Thymus (tissue), 11 donors: ENCODE measurements at regions not wholly inside any gene's neighbourhood (a gene's known extent, or its start where the extent isn't known, plus 50 kb on each side); places are given as distances from the start of the nearest gene placed in this dataset.
"Not testable (repeated sequence)": the region's sequence is repeated elsewhere in the genome, so short reads cannot be mapped to it uniquely, and the experiment has no call there.

Experiments used
- DNase-seq, 9 donors: peaks; one replicate each; pipeline ENCODE4 v3.0.0-alpha.2; 2013; ENCODE audit warnings: low spot score in 9 of 9, low read depth in 6 of 9, missing footprints in 1 of 9
- H3K27ac ChIP-seq, 2 donors: one replicate each; pipeline ENCODE4 v1.5.1; 2013; ENCODE audit warnings: control low read depth in 1 of 2, low read depth in 1 of 2, low read length in 1 of 2, mild to moderate bottlenecking in 1 of 2, moderate library complexity in 1 of 2
- H3K27me3 ChIP-seq, 2 donors: one replicate each; pipeline ENCODE4 v1.5.1; 2013; ENCODE audit warnings: low read length in 1 of 2; ENCODE audit not compliant: control insufficient read depth in 2 of 2, insufficient read depth in 1 of 2
- H3K36me3 ChIP-seq, 2 donors: one replicate each; pipeline ENCODE4 v1.5.1; 2013; ENCODE audit warnings: low read length in 1 of 2, mild to moderate bottlenecking in 1 of 2, moderate library complexity in 1 of 2; ENCODE audit not compliant: control insufficient read depth in 2 of 2, insufficient read depth in 2 of 2
- H3K4me1 ChIP-seq, 2 donors: one replicate each; pipeline ENCODE4 v1.5.1; 2013; ENCODE audit warnings: low read length in 2 of 2; ENCODE audit not compliant: control insufficient read depth in 2 of 2, insufficient read depth in 2 of 2
- H3K4me3 ChIP-seq, 2 donors: one replicate each; pipeline ENCODE4 v1.5.1; 2013; ENCODE audit warnings: low read length in 2 of 2, control low read depth in 1 of 2, mild to moderate bottlenecking in 1 of 2
- H3K9me3 ChIP-seq, 2 donors: one replicate each; pipeline ENCODE4 v1.5.1; 2013; ENCODE audit warnings: low read length in 1 of 2, mild to moderate bottlenecking in 1 of 2; ENCODE audit not compliant: control insufficient read depth in 2 of 2, insufficient read depth in 1 of 2
- WGBS: extraction: QIAGEN DNeasy Blood & Tissue Kit; methylation state at CpG from one replicate; pipeline ENCODE4 v1.1.7; 2013; 5-methylcytosine and 5-hydroxymethylcytosine counted together
- donor health status: healthy.

DNA sequence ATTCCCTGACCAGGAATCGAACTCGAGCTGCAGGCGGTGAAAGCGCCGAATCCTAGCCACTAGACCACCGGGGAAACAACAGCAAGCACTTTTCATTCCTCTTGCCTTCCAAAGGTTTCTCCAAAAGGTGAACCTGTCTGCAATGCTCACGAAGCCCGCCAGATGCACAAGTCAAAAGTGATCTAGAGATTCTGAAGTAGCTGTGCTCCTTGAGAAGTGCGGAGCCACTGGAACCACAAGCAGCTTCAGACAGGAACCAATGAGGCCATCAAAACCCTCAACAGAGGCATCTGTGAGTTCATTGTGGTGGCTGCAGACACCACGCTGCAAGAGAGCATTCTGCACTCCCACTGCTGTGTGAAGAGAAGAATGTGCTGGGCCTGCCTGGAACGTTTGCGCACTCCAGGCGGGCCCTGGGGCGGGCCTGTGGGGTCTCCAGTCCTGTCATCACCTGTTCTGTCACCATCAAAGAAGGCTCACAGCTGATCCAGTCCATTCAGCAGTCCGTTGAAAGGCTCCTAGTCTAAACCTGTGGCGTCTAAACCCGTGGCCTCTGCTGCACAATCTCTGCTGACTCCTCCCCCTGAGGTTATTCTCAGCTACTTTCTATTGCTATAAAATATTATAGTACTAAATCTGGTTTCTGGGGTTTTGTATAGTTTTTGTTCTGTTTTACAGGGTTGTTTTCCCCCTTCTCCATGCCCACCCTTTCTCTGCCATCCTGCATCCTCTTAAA, 89.5 kb upstream of the FCGR1A start:
- WGBS, result 49% methylated on average over 14 of the region's 17 CpGs
- not testable (repeated sequence) for H3K36me3 ChIP-seq, H3K27me3 ChIP-seq, H3K27ac ChIP-seq, H3K9me3 ChIP-seq, H3K4me3 ChIP-seq
- peak in 5 of 9 donors; percentile 16 to 58 (median 28) for DNase-seq
- peaks cover 0 to 13% of the 10 kb centered on the region in 2 donors for H3K4me1 ChIP-seq

DNA sequence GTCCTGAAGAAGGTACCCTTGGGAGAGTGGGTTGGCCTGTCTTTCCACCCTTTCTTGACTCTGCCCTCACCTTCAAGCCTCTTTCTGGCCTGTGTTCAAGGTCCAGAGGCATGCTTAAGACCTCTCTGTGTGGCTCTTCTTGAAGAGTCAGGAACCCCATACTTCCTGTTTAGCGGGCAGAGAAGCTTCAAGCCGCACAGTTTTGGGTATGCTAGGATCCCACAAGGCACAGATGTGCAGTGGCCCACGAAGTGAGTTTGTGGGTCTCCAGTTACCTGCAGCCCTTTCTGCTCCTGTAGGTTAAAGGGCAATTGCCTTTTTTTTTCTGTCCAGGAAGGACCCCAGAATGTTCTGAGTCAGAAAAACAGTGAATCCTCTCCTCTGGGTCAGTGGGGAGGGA, 87.4 kb upstream of the FCGR1A start:
- DNase-seq, H3K4me3 ChIP-seq, H3K27me3 ChIP-seq, H3K9me3 ChIP-seq, H3K27ac ChIP-seq, H3K36me3 ChIP-seq: not testable (repeated sequence)
- H3K4me1 ChIP-seq, result peaks cover 0 to 13% of the 10 kb centered on the region in 2 donors
- 3% methylated on average over 3 of the region's 3 CpGs for WGBS

- H3K27ac ChIP-seq, H3K4me3 ChIP-seq, H3K4me1 ChIP-seq, H3K27me3 ChIP-seq, H3K36me3 ChIP-seq, H3K9me3 ChIP-seq, DNase-seq: not testable (repeated sequence)
- WGBS, result 18% methylated on average over 18 of the region's 24 CpGs
Measured at GRCh38 chr1:149700220-149700619, 82.3 kb upstream of the FCGR1A start.

GRCh38 chr1:149700677-149701567, 81.6 kb upstream of the FCGR1A start:
- not testable (repeated sequence) for H3K4me3 ChIP-seq, DNase-seq, H3K27me3 ChIP-seq, H3K9me3 ChIP-seq, H3K36me3 ChIP-seq, H3K4me1 ChIP-seq, H3K27ac ChIP-seq
- no CpG with 5 or more reads among the region's 58 CpGs for WGBS

- peak overlapping the region in 1 of 2 donors; percentile 26 for H3K4me3 ChIP-seq
- DNase-seq, result peak in 7 of 9 donors; percentile 2 to 69 (median 55)
- not testable (repeated sequence) for H3K9me3 ChIP-seq, H3K27me3 ChIP-seq, H3K27ac ChIP-seq, H3K4me1 ChIP-seq, H3K36me3 ChIP-seq
- WGBS, result 4% methylated on average over 12 of the region's 22 CpGs
Measured at GRCh38 chr1:149708192-149708853, 74.2 kb upstream of the FCGR1A start.

DNA sequence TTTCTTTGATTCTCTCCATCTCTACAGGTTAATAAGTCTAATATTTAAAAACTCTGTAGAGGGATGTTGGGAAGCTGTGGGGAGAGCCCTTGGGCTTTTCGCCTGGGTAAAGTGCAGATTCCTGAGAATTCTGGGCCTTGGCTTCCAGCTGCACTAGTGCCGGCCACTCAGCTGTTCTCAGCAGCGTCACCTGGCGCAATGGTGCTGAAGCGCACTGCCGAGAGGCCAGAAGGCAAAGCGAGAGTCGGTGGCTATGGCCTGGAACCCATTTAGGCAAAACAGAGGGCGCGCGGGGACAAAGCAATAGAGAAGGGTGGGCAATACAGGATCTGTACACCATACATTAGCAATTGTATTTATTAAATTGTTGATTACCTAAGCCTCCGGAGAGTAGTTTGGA, 70.8 kb upstream of the FCGR1A start:
- not testable (repeated sequence) for H3K36me3 ChIP-seq, H3K4me1 ChIP-seq, H3K9me3 ChIP-seq, DNase-seq, H3K27ac ChIP-seq, H3K27me3 ChIP-seq, H3K4me3 ChIP-seq
- WGBS, result 67% methylated on average over 1 of the region's 12 CpGs

DNA sequence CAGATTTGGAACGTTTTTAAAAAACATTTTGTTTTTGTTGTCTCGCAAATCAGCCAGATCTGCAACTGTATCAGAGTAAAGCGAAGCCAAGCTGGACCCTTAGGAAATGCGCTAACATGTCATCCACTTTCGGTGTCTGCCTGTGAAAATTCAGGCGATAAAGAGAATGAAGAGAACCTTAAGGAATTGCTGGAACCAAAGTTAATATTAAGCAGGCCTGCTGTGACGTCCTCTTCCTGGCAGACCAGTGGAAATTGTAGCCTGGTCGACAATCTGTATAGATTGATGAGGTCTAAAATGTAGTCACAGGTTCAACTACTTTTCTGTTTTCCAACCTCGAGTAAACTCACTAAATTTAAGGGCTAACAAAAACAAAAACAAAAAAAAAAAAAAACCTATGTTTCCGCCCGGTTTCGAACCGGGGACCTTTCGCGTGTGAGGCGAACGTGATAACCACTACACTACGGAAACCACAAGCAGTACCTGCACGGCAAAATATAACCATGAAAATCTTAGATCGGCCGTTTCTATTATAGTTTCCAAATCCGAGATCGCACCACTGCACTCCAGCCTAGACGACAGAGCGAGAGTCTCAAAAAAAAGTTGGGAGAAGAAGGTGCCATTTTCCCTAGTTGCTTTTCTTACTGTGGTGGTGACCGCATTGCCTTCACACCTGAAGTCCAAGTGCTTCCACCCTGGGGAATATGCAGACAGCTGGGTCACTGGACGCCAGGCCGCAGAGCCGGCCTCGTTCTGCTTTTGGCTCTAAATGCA, 70.2 kb upstream of the FCGR1A start:
- 38% methylated on average over 23 of the region's 30 CpGs for WGBS
- H3K4me1 ChIP-seq, H3K27ac ChIP-seq, H3K36me3 ChIP-seq, H3K27me3 ChIP-seq, H3K9me3 ChIP-seq, H3K4me3 ChIP-seq: not testable (repeated sequence)
- peak in 8 of 9 donors; percentile 22 to 75 (median 37) for DNase-seq

DNA sequence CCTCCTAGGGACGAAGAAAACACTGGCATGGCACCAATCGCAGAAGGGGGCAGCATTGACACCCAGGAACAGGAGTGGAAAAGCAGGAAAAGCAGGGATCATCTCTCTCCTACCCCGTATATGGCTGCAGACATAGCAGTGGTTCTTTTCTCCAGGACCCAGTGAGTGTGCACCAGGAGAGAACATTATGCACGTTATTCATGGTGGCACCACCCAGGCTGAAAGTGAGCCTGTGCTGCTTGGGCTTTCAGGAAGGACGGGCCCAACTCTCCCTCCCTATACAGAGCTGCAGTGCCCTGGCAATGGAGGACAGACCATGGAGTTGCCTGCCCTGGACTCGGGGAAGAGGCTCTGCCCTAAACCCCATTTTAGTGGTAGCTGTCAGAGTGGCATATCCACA, 69.0 kb upstream of the FCGR1A start:
- not testable (repeated sequence) for DNase-seq, H3K4me3 ChIP-seq, H3K36me3 ChIP-seq, H3K4me1 ChIP-seq, H3K9me3 ChIP-seq, H3K27me3 ChIP-seq, H3K27ac ChIP-seq
- WGBS, result 100% methylated on average over 2 of the region's 6 CpGs
